Hepatocyte (in vitro differentiated cells): ENCODE measurements at regions not wholly inside any gene's neighbourhood (a gene's known extent, or its start where the extent isn't known, plus 50 kb on each side); places are given as distances from the start of the nearest gene placed in this dataset.

ENCODE experiments used
- DNase-seq: peaks from one replicate; pipeline ENCODE4 v3.0.0-alpha.2; 2016; ENCODE audit warnings: low spot score
- H2AFZ ChIP-seq: fragments of 200-600 bp; sonication (generic); 2 replicates; pipeline ENCODE4 v1.6.0; 2016; ENCODE audit warnings: antibody characterized with exemption, mild to moderate bottlenecking
- H3K27ac ChIP-seq: fragments of 200-600 bp; sonication (generic); 2 replicates; pipeline ENCODE4 v1.5.1; 2016; ENCODE audit warnings: mild to moderate bottlenecking
- H3K27me3 ChIP-seq: fragments of 200-600 bp; sonication (generic); 2 replicates; pipeline ENCODE4 v1.6.1; 2016
- H3K36me3 ChIP-seq: fragments of 200-600 bp; sonication (generic); replicated peaks from 2 replicates; pipeline ENCODE4 v1.5.1; 2016; ENCODE audit warnings: low read depth; ENCODE audit not compliant: insufficient read depth
- H3K4me1 ChIP-seq: fragments of 200-600 bp; sonication (generic); 2 replicates; pipeline ENCODE4 v1.5.1; 2016; ENCODE audit warnings: mild to moderate bottlenecking, moderate library complexity; ENCODE audit not compliant: insufficient read depth
- H3K4me2 ChIP-seq: fragments of 200-600 bp; sonication (generic); 2 replicates; pipeline ENCODE4 v1.6.0; 2016
- H3K4me3 ChIP-seq: fragments of 200-600 bp; sonication (generic); 2 replicates; pipeline ENCODE4 v1.5.1; 2016; ENCODE audit warnings: mild to moderate bottlenecking
- H3K79me2 ChIP-seq: fragments of 200-600 bp; sonication (generic); 2 replicates; pipeline ENCODE4 v1.6.0; 2017; ENCODE audit warnings: mild to moderate bottlenecking
- H3K9me2 ChIP-seq: fragments of 200-600 bp; sonication (generic); replicated peaks from 2 replicates; pipeline ENCODE4 v1.6.0; 2017; ENCODE audit warnings: mild to moderate bottlenecking; ENCODE audit not compliant: insufficient read depth
- H3K9me3 ChIP-seq: fragments of 200-600 bp; sonication (generic); 2 replicates; pipeline ENCODE4 v1.5.1; 2016; ENCODE audit warnings: low read depth, mild to moderate bottlenecking
- H4K20me1 ChIP-seq: fragments of 200-600 bp; sonication (generic); 2 replicates; pipeline ENCODE4 v1.6.0; 2016; ENCODE audit warnings: mild to moderate bottlenecking; ENCODE audit not compliant: insufficient read depth, poor library complexity, severe bottlenecking
- CTCF ChIP-seq: fragments of 200-600 bp; sonication (generic); IDR thresholded peaks from 2 replicates; pipeline ENCODE4 v1.5.1; 2016; ENCODE audit warnings: antibody characterized with exemption, mild to moderate bottlenecking; ENCODE audit not compliant: poor library complexity
- EZH2 ChIP-seq: fragments of 200-600 bp; sonication (generic); IDR thresholded peaks from 2 replicates; pipeline ENCODE4 v1.6.1; 2016; ENCODE audit warnings: antibody characterized with exemption, mild to moderate bottlenecking, borderline replicate concordance
- EZH2phosphoT487 ChIP-seq: fragments of 200-600 bp; sonication (generic); IDR thresholded peaks from one replicate; pipeline ENCODE4 v1.6.1; 2018; ENCODE audit warnings: antibody characterized with exemption, mild to moderate bottlenecking, low read depth, moderate library complexity; ENCODE audit not compliant: unreplicated experiment, severe bottlenecking
- WGBS: methylation state at CpG from one replicate; pipeline ENCODE4 v1.1.6; 2016; ENCODE audit warnings: low lambda C conversion rate; ENCODE audit errors: missing lambda C conversion rate; 5-methylcytosine and 5-hydroxymethylcytosine counted together

- Histone ChIP-seq H2AFZ (no peak overlapping the region), H3K4me2 (no peak overlapping the region), H3K9me3 (no peaks in the 10 kb centered on the region), H3K27ac (no peak overlapping the region), H3K36me3 (no peaks in the 10 kb centered on the region), H3K4me1 (no peaks in the 10 kb centered on the region), H3K27me3 (no peaks in the 10 kb centered on the region), H3K4me3 (no peak overlapping the region), H3K79me2 (no peaks in the 10 kb centered on the region), H4K20me1 (no peaks in the 10 kb centered on the region), H3K9me2 (no peaks in the 10 kb centered on the region)
- no peak for DNase-seq
- TF ChIP-seq EZH2phosphoT487 (no peak), EZH2 (no peak), CTCF (no peak)
- WGBS: 82% methylated on average over 1 of the region's 1 CpG
Measured at GRCh38 chr10:78856421-78856820, 212.3 kb upstream of the ZMIZ1 start.

GRCh38 chr10:78857193-78857592 lies 211.6 kb upstream of the ZMIZ1 start:
- H3K4me3 ChIP-seq: no peak overlapping the region
- H3K27me3 ChIP-seq: no peaks in the 10 kb centered on the region
- no peaks in the 10 kb centered on the region for H3K36me3 ChIP-seq
- WGBS: 99% methylated on average over 3 of the region's 3 CpGs
- H3K79me2 ChIP-seq: no peaks in the 10 kb centered on the region
- H3K9me2 ChIP-seq: no peaks in the 10 kb centered on the region
- no peak for TF ChIP-seq EZH2phosphoT487
- TF ChIP-seq CTCF: no peak
- no peak for TF ChIP-seq EZH2
- no peaks in the 10 kb centered on the region for H3K9me3 ChIP-seq
- no peak for DNase-seq
- H4K20me1 ChIP-seq: no peaks in the 10 kb centered on the region
- no peak overlapping the region for H3K27ac ChIP-seq
- H2AFZ ChIP-seq: no peak overlapping the region
- no peak overlapping the region for H3K4me2 ChIP-seq
- no peaks in the 10 kb centered on the region for H3K4me1 ChIP-seq

- Histone ChIP-seq H3K27ac (no peak overlapping the region), H3K9me2 (no peaks in the 10 kb centered on the region), H2AFZ (no peak overlapping the region), H3K79me2 (no peaks in the 10 kb centered on the region), H3K4me3 (no peak overlapping the region), H4K20me1 (no peaks in the 10 kb centered on the region), H3K36me3 (no peaks in the 10 kb centered on the region), H3K9me3 (no peaks in the 10 kb centered on the region), H3K4me2 (no peak overlapping the region), H3K4me1 (no peaks in the 10 kb centered on the region), H3K27me3 (no peaks in the 10 kb centered on the region)
- DNase-seq: no peak
- TF ChIP-seq EZH2phosphoT487 (no peak), EZH2 (no peak), CTCF (no peak)
- 93% methylated on average over 5 of the region's 5 CpGs for WGBS
Measured at GRCh38 chr10:78859266-78859665, 209.5 kb upstream of the ZMIZ1 start.

DNA sequence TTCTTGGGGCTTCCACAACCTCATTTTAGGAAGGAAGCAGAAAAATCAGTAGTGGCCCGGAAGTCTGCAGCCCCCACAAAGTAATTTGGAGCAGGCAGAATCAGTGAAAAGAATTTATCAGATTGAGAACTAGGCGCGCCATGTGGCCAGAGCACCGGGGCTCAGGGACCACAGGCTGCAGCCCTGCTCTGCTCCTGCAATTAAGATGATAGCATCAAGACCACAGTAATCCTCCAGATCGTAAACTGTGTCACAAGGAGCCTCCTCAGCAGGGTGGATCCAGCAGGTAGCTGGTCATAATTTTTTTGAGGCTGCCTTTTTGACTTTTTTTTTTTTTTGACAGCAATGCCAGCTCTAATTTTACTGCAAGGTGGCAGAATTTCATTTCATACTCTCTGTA lies 209.0 kb upstream of the ZMIZ1 start:
- Histone ChIP-seq H3K4me2 (no peak overlapping the region), H3K27ac (no peak overlapping the region), H3K79me2 (no peaks in the 10 kb centered on the region), H3K9me3 (no peaks in the 10 kb centered on the region), H3K4me3 (no peak overlapping the region), H3K36me3 (no peaks in the 10 kb centered on the region), H4K20me1 (no peaks in the 10 kb centered on the region), H2AFZ (no peak overlapping the region), H3K9me2 (no peaks in the 10 kb centered on the region), H3K4me1 (no peaks in the 10 kb centered on the region), H3K27me3 (no peaks in the 10 kb centered on the region)
- DNase-seq: peak; percentile 3
- WGBS: 44% methylated on average over 5 of the region's 5 CpGs
- no peak for TF ChIP-seq EZH2phosphoT487
- TF ChIP-seq EZH2: no peak
- no peak for TF ChIP-seq CTCF
